Right atrium auricular region (tissue), 2 donors: ENCODE measurements at regions not wholly inside any gene's neighbourhood (a gene's known extent, or its start where the extent isn't known, plus 50 kb on each side); places are given as distances from the start of the nearest gene placed in this dataset.
"Not testable (repeated sequence)": the region's sequence is repeated elsewhere in the genome, so short reads cannot be mapped to it uniquely, and the experiment has no call there.

Experiments used
- DNase-seq: peaks from one replicate; pipeline ENCODE4 v3.0.0-alpha.2; 2019; ENCODE audit warnings: low spot score
- H3K27ac ChIP-seq, 2 donors: fragments of 200-600 bp; sonication (generic); 1 replicate in 1 of 2; 2 replicates in 1 of 2; pipeline ENCODE4 v1.5.1; 2016 to 2019
- H3K27me3 ChIP-seq, 2 donors: fragments of 200-600 bp; sonication (generic); one replicate each; pipeline versions ENCODE4 v1.5.1 to v1.6.0; 2017 to 2019
- H3K36me3 ChIP-seq: fragments of 200-600 bp; sonication (generic); one replicate; pipeline ENCODE4 v1.5.1; 2016
- H3K4me1 ChIP-seq, 2 donors: fragments of 200-600 bp; sonication (generic); one replicate each; pipeline versions ENCODE4 v1.5.1 to v1.6.0; 2017 to 2019
- H3K4me3 ChIP-seq, 2 donors: fragments of 200-600 bp; sonication (generic); 1 replicate in 1 of 2; 2 replicates in 1 of 2; pipeline ENCODE4 v1.5.1; 2017 to 2019; ENCODE audit warnings: mild to moderate bottlenecking in 1 of 2, moderate library complexity in 1 of 2
- H3K9me3 ChIP-seq, 2 donors: fragments of 200-600 bp; sonication (generic); one replicate each; pipeline ENCODE4 v1.5.1; 2019
- CTCF ChIP-seq, 2 donors: fragments of 200-600 bp; sonication (generic); IDR thresholded peaks; one replicate each; pipeline ENCODE4 v1.5.1; 2019; ENCODE audit warnings: antibody characterized with exemption in 2 of 2

GRCh38 chr4:167883266-167883665 is 209.1 kb upstream of the ANXA10 start:
- TF ChIP-seq CTCF (IDR thresholded peaks at IDR 0.05) = no peak
- H3K4me3 ChIP-seq = no peak overlapping the region
- H3K4me1 ChIP-seq = no peaks in the 10 kb centered on the region
- H3K36me3 ChIP-seq = no peaks in the 10 kb centered on the region
- no peak for DNase-seq
- H3K27me3 ChIP-seq = no peaks in the 10 kb centered on the region
- H3K27ac ChIP-seq = no peak overlapping the region
- no peaks in the 10 kb centered on the region for H3K9me3 ChIP-seq

GRCh38 chr4:167885071-167885470 is 207.3 kb upstream of the ANXA10 start:
- Histone ChIP-seq H3K4me3 (no peak overlapping the region), H3K36me3 (no peaks in the 10 kb centered on the region), H3K9me3 (no peaks in the 10 kb centered on the region), H3K27me3 (no peaks in the 10 kb centered on the region), H3K27ac (no peak overlapping the region), H3K4me1 (no peaks in the 10 kb centered on the region)
- TF ChIP-seq CTCF (IDR thresholded peaks at IDR 0.05) = no peak
- no peak for DNase-seq

GRCh38 chr4:167885872-167886271 is 206.5 kb upstream of the ANXA10 start:
- H3K9me3 ChIP-seq = no peaks in the 10 kb centered on the region

GRCh38 chr4:167887726-167888125 is 204.6 kb upstream of the ANXA10 start:
- no peak overlapping the region for H3K4me3 ChIP-seq
- H3K36me3 ChIP-seq = no peaks in the 10 kb centered on the region
- DNase-seq = no peak
- H3K4me1 ChIP-seq = no peaks in the 10 kb centered on the region
- H3K27ac ChIP-seq = no peak overlapping the region
- H3K27me3 ChIP-seq = no peaks in the 10 kb centered on the region
- no peak for TF ChIP-seq CTCF (IDR thresholded peaks at IDR 0.05)
- no peaks in the 10 kb centered on the region for H3K9me3 ChIP-seq

More at GRCh38 chr4:167885872-167886271, 206.5 kb upstream of the ANXA10 start:
- no peaks in the 10 kb centered on the region for H3K4me1 ChIP-seq
- H3K27ac ChIP-seq = no peak overlapping the region
- no peaks in the 10 kb centered on the region for H3K36me3 ChIP-seq
- H3K27me3 ChIP-seq = no peaks in the 10 kb centered on the region
- TF ChIP-seq CTCF (IDR thresholded peaks at IDR 0.05) = no peak
- no peak overlapping the region for H3K4me3 ChIP-seq
- DNase-seq = no peak

- no peak for DNase-seq
- Histone ChIP-seq H3K27ac (no peak overlapping the region), H3K27me3 (no peaks in the 10 kb centered on the region), H3K4me3 (no peak overlapping the region), H3K4me1 (no peaks in the 10 kb centered on the region), H3K36me3 (no peaks in the 10 kb centered on the region), H3K9me3 (no peaks in the 10 kb centered on the region)
- TF ChIP-seq CTCF (IDR thresholded peaks at IDR 0.05) = no peak
Measured at GRCh38 chr4:167890226-167890625, 202.1 kb upstream of the ANXA10 start.

GRCh38 chr4:167893531-167893930 is 198.8 kb upstream of the ANXA10 start:
- no peak for TF ChIP-seq CTCF (IDR thresholded peaks at IDR 0.05)
- H3K4me1 ChIP-seq = no peaks in the 10 kb centered on the region
- no peak for DNase-seq
- no peaks in the 10 kb centered on the region for H3K9me3 ChIP-seq
- H3K27me3 ChIP-seq = no peaks in the 10 kb centered on the region
- H3K4me3 ChIP-seq = no peak overlapping the region
- H3K36me3 ChIP-seq = no peaks in the 10 kb centered on the region
- no peak overlapping the region for H3K27ac ChIP-seq

- H3K4me3 ChIP-seq, H3K9me3 ChIP-seq, H3K27ac ChIP-seq, H3K27me3 ChIP-seq, DNase-seq, H3K36me3 ChIP-seq, H3K4me1 ChIP-seq: not testable (repeated sequence)
Measured at GRCh38 chr4:167896260-167896659, 196.1 kb upstream of the ANXA10 start.
